HL-60 (cell line): ENCODE measurements at regions not wholly inside any gene's neighbourhood (a gene's known extent, or its start where the extent isn't known, plus 50 kb on each side); places are given as distances from the start of the nearest gene placed in this dataset.

ENCODE experiments used
- CTCF ChIP-seq: IDR thresholded peaks from one replicate; pipeline ENCODE4 v1.5.1; 2011; ENCODE audit warnings: low read length, control low read depth, inconsistent platforms; ENCODE audit not compliant: insufficient read depth
- GABPA ChIP-seq: IDR thresholded peaks from 2 replicates; pipeline ENCODE4 v1.6.1; 2012; ENCODE audit warnings: low read depth
- POLR2AphosphoS5 ChIP-seq: IDR thresholded peaks from 2 replicates; pipeline ENCODE4 v1.6.1; 2012; ENCODE audit warnings: low read depth
- REST ChIP-seq: IDR thresholded peaks from 2 replicates; pipeline ENCODE4 v1.6.1; 2012; ENCODE audit warnings: low read depth; ENCODE audit not compliant: insufficient replicate concordance

GRCh38 chr17:69779378-69780214 is 295.4 kb upstream of the KCNJ16 start:
- TF ChIP-seq CTCF (no peak), POLR2AphosphoS5 (no peak), REST (no peak), GABPA (no peak)
